OCI-LY3 (cell line): ENCODE measurements at regions not wholly inside any gene's neighbourhood (a gene's known extent, or its start where the extent isn't known, plus 50 kb on each side); places are given as distances from the start of the nearest gene placed in this dataset.

ENCODE experiments used
- H2AFZ ChIP-seq: fragments of 200-600, 300-600 bp; shearing (Covaris generic); 2 replicates; pipeline ENCODE4 v1.6.0; 2014; ENCODE audit warnings: antibody characterized with exemption, low read depth, low read length
- H3K27ac ChIP-seq: fragments of 200-600, 300-600 bp; sonication (generic); 2 replicates; pipeline ENCODE4 v1.5.1; 2014; ENCODE audit warnings: mild to moderate bottlenecking, low read length, moderate library complexity, mixed read lengths
- H3K27me3 ChIP-seq: fragments of 200-600, 300-600 bp; sonication (generic); 2 replicates; pipeline ENCODE4 v1.6.1; 2014; ENCODE audit warnings: low read depth, low read length, mixed read lengths
- H3K36me3 ChIP-seq: fragments of 200-600, 300-600 bp; sonication (generic); replicated peaks from 2 replicates; pipeline ENCODE3; 2014; ENCODE audit warnings: low read depth, low read length, mixed read lengths
- H3K4me1 ChIP-seq: fragments of 300-600, 200-600 bp; sonication (generic); 2 replicates; pipeline ENCODE4 v1.6.1; 2014; ENCODE audit warnings: low read length, mixed read lengths
- H3K4me2 ChIP-seq: fragments of 200-600, 300-600 bp; sonication (generic); 2 replicates; pipeline ENCODE4 v1.6.1; 2014; ENCODE audit warnings: low read length, mixed read lengths
- H3K4me3 ChIP-seq: fragments of 300-600, 200-600 bp; sonication (generic); 2 replicates; pipeline ENCODE4 v1.5.1; 2014; ENCODE audit warnings: antibody characterized with exemption, mild to moderate bottlenecking, low read length, moderate library complexity
- H3K79me2 ChIP-seq: fragments of 300-600, 200-600 bp; shearing (Covaris generic); 2 replicates; pipeline ENCODE4 v1.6.1; 2014; ENCODE audit warnings: mild to moderate bottlenecking, low read length, mixed read lengths
- H3K9ac ChIP-seq: fragments of 300-600, 200-600 bp; shearing (Covaris generic); 2 replicates; pipeline ENCODE4 v1.6.0; 2014; ENCODE audit warnings: mild to moderate bottlenecking, low read length, moderate library complexity
- H3K9me3 ChIP-seq: fragments of 200-600, 300-600 bp; shearing (Covaris generic); 2 replicates; pipeline ENCODE4 v1.6.1; 2014; ENCODE audit warnings: low read length, mixed read lengths; ENCODE audit not compliant: insufficient read depth
- H4K20me1 ChIP-seq: fragments of 200-600, 300-600 bp; sonication (generic); 2 replicates; pipeline ENCODE4 v1.6.1; 2016; ENCODE audit warnings: low read length, mixed read lengths; ENCODE audit not compliant: insufficient read depth
- CTCF ChIP-seq: fragments of 200-600, 300-600 bp; sonication (generic); IDR thresholded peaks from 2 replicates; pipeline ENCODE4 v1.5.1; 2014; ENCODE audit warnings: antibody characterized with exemption, low read length, low read depth
- EZH2phosphoT487 ChIP-seq: fragments of 200-600 bp; shearing (Covaris generic); IDR thresholded peaks from 2 replicates; pipeline ENCODE4 v1.6.1; 2018; ENCODE audit warnings: antibody characterized with exemption, mixed run types, low read depth

GRCh38 chr4:133474501-133474900 lies 325.4 kb downstream of the PCDH10 start:
- H3K4me2 ChIP-seq = no peak overlapping the region
- no peak overlapping the region for H3K4me3 ChIP-seq
- H3K9ac ChIP-seq = no peak overlapping the region
- H3K79me2 ChIP-seq = no peaks in the 10 kb centered on the region
- no peaks in the 10 kb centered on the region for H4K20me1 ChIP-seq
- no peaks in the 10 kb centered on the region for H3K36me3 ChIP-seq
- no peaks in the 10 kb centered on the region for H3K4me1 ChIP-seq
- no peak overlapping the region for H2AFZ ChIP-seq
- H3K9me3 ChIP-seq = no peaks in the 10 kb centered on the region
- no peaks in the 10 kb centered on the region for H3K27me3 ChIP-seq
- TF ChIP-seq CTCF (no peak), EZH2phosphoT487 (no peak)
- H3K27ac ChIP-seq = no peak overlapping the region

- Histone ChIP-seq H3K36me3 (no peaks in the 10 kb centered on the region), H3K9me3 (no peaks in the 10 kb centered on the region), H3K4me1 (no peaks in the 10 kb centered on the region), H2AFZ (no peak overlapping the region), H4K20me1 (no peaks in the 10 kb centered on the region), H3K27me3 (no peaks in the 10 kb centered on the region), H3K9ac (no peak overlapping the region), H3K27ac (no peak overlapping the region), H3K4me2 (no peak overlapping the region), H3K79me2 (no peaks in the 10 kb centered on the region), H3K4me3 (no peak overlapping the region)
- TF ChIP-seq EZH2phosphoT487 (no peak), CTCF (no peak)
Observed at GRCh38 chr4:133472244-133472643, 323.1 kb downstream of the PCDH10 start.

GRCh38 chr4:133467290-133467947 lies 318.3 kb downstream of the PCDH10 start:
- Histone ChIP-seq H3K36me3 (no peaks in the 10 kb centered on the region), H3K9ac (no peak overlapping the region), H3K79me2 (no peaks in the 10 kb centered on the region), H3K4me1 (no peaks in the 10 kb centered on the region), H3K4me3 (no peak overlapping the region), H2AFZ (0 out of 2 replicates have a peak overlapping the region, but pooled peaks have one; percentile 24), H3K4me2 (no peak overlapping the region), H3K9me3 (no peaks in the 10 kb centered on the region), H3K27me3 (no peaks in the 10 kb centered on the region), H4K20me1 (no peaks in the 10 kb centered on the region), H3K27ac (no peak overlapping the region)
- TF ChIP-seq EZH2phosphoT487 (no peak), CTCF (no peak)

- no peaks in the 10 kb centered on the region for H3K4me1 ChIP-seq
- H3K27ac ChIP-seq = no peak overlapping the region
- no peaks in the 10 kb centered on the region for H3K9me3 ChIP-seq
- no peaks in the 10 kb centered on the region for H3K36me3 ChIP-seq
- no peak overlapping the region for H3K4me2 ChIP-seq
- H3K79me2 ChIP-seq = no peaks in the 10 kb centered on the region
- H3K27me3 ChIP-seq = no peaks in the 10 kb centered on the region
- peak; percentile 42 for TF ChIP-seq CTCF
- TF ChIP-seq EZH2phosphoT487 = no peak
- H3K9ac ChIP-seq = no peak overlapping the region
- H2AFZ ChIP-seq = no peak overlapping the region
- no peak overlapping the region for H3K4me3 ChIP-seq
- no peaks in the 10 kb centered on the region for H4K20me1 ChIP-seq
Observed at GRCh38 chr4:133465022-133465421, 315.9 kb downstream of the PCDH10 start.
